PC-3 (cell line): ENCODE measurements at regions not wholly inside any gene's neighbourhood (a gene's known extent, or its start where the extent isn't known, plus 50 kb on each side); places are given as distances from the start of the nearest gene placed in this dataset.

Experiments used
- ATAC-seq: fragments of 200-7000 bp; cut with Tn5 transposase; 2 replicates; pipeline ENCODE4 v1.9.1; 2020; ENCODE audit warnings: mild to moderate bottlenecking, moderate library complexity
- BruUV-seq: library from RNA; stranded (reverse); fragments of 400-500 nt; replicated peaks from 2 replicates; lab custom pipeline; 2021; lab: Mats Ljungman, UMichigan
- CTCF ChIA-PET: fragments of 300-600 bp; sonication (Branson Sonifier 250); formaldehyde crosslinking; loops from one replicate; lab custom pipeline; 2022; ENCODE audit warnings: antibody characterized with exemption; lab: Charles Lee
- POLR2A ChIA-PET: fragments of 300-600 bp; sonication (Branson Sonifier 250); formaldehyde crosslinking; loops from one replicate; lab custom pipeline; 2022; ENCODE audit warnings: antibody characterized with exemption; ENCODE audit not compliant: unreplicated experiment; lab: Charles Lee
- DNase-seq: peaks from one replicate; pipeline ENCODE4 v3.0.0-alpha.2; 2015
- H2AFZ ChIP-seq: fragments of 300-600 bp; sonication (generic); 2 replicates; pipeline ENCODE4 v1.6.0; 2016; ENCODE audit warnings: antibody characterized with exemption, low read length
- H3F3A ChIP-seq: fragments of 300-600 bp; sonication (generic); one replicate; pipeline ENCODE4 v1.6.0; 2017; ENCODE audit warnings: antibody characterized with exemption, low read length, control low read depth, mild to moderate bottlenecking; ENCODE audit not compliant: unreplicated experiment
- H3K27ac ChIP-seq: fragments of 300-600 bp; sonication (generic); 2 replicates; pipeline ENCODE4 v1.5.1; 2016; ENCODE audit warnings: mild to moderate bottlenecking, low read length
- H3K27me3 ChIP-seq: fragments of 300-600 bp; sonication (generic); 2 replicates; pipeline ENCODE4 v1.6.1; 2016; ENCODE audit warnings: low read length, mixed read lengths
- H3K36me3 ChIP-seq: fragments of 300-600 bp; sonication (generic); 2 replicates; pipeline ENCODE4 v1.6.1; 2016; ENCODE audit warnings: low read depth, mixed run types, low read length, mixed read lengths
- H3K4me1 ChIP-seq: fragments of 300-600 bp; sonication (generic); 2 replicates; pipeline ENCODE4 v1.5.1; 2016; ENCODE audit warnings: low read length; ENCODE audit not compliant: insufficient read depth
- H3K4me2 ChIP-seq: fragments of 300-600 bp; sonication (generic); 2 replicates; pipeline ENCODE4 v1.6.0; 2016; ENCODE audit warnings: low read length
- H3K4me3 ChIP-seq: fragments of 300-600 bp; sonication (generic); 2 replicates; pipeline ENCODE4 v1.5.1; 2016; ENCODE audit warnings: mild to moderate bottlenecking, low read length, mixed read lengths
- H3K79me2 ChIP-seq: fragments of 300-600 bp; sonication (generic); 2 replicates; pipeline ENCODE4 v1.6.1; 2017; ENCODE audit warnings: low read length, mixed read lengths
- H3K9ac ChIP-seq: fragments of 300-600 bp; sonication (generic); 2 replicates; pipeline ENCODE4 v1.6.0; 2016; ENCODE audit warnings: mild to moderate bottlenecking, low read length
- H3K9me2 ChIP-seq: fragments of 300-600 bp; sonication (generic); replicated peaks from 2 replicates; pipeline ENCODE4 v1.6.1; 2016; ENCODE audit warnings: mixed run types, low read length, mixed read lengths
- H3K9me3 ChIP-seq: fragments of 300-600 bp; sonication (generic); 2 replicates; pipeline ENCODE4 v1.6.1; 2016; ENCODE audit warnings: low read length, mixed read lengths
- H4K20me1 ChIP-seq: fragments of 300-600 bp; sonication (generic); 2 replicates; pipeline ENCODE4 v1.6.1; 2016; ENCODE audit warnings: low read length, mixed read lengths
- CTCF ChIP-seq: fragments of 300-600 bp; sonication (generic); conservative IDR thresholded peaks from 2 replicates; pipeline ENCODE4 v1.5.1; 2017; ENCODE audit warnings: antibody characterized with exemption, low read depth, mild to moderate bottlenecking, low read length
- EZH2 ChIP-seq: fragments of 300-600 bp; sonication (generic); IDR thresholded peaks from one replicate; pipeline ENCODE4 v1.6.1; 2017; ENCODE audit warnings: antibody characterized with exemption, mild to moderate bottlenecking, low read length; ENCODE audit not compliant: unreplicated experiment
- EZH2phosphoT487 ChIP-seq: fragments of 300-600 bp; sonication (generic); IDR thresholded peaks from 2 replicates; pipeline ENCODE4 v1.6.1; 2018; ENCODE audit warnings: mild to moderate bottlenecking, antibody characterized with exemption, low read length, borderline replicate concordance
- intact Hi-C: fragments of 100-400 bp; cut with micrococcal nuclease; formaldehyde crosslinking; loops from 2 replicates; pipeline ENCODE4 v1.9.0; 2023

GRCh38 chr3:152586974-152587373 lies 248.0 kb upstream of the P2RY1 start:
- no peaks in the 10 kb centered on the region for H3K9me3 ChIP-seq
- no peak overlapping the region for H2AFZ ChIP-seq
- no peak overlapping the region for H3K4me2 ChIP-seq
- ChIA-PET POLR2A (no interaction called here), CTCF (no interaction called here)
- intact Hi-C loops: no loop called here
- ATAC-seq (no peak), DNase-seq (no peak)
- no peaks in the 10 kb centered on the region for H3K36me3 ChIP-seq
- H3K9ac ChIP-seq: no peak overlapping the region
- TF ChIP-seq EZH2 (no peak), CTCF (no peak), EZH2phosphoT487 (no peak)
- no peaks in the 10 kb centered on the region for H3K79me2 ChIP-seq
- H3K27me3 ChIP-seq: peaks cover 22% of the 10 kb centered on the region
- no peaks in the 10 kb centered on the region for H3K9me2 ChIP-seq
- no peak overlapping the region for H3K27ac ChIP-seq
- H3K4me1 ChIP-seq: no peaks in the 10 kb centered on the region
- BruUV-seq: no TSS peak
- H3F3A ChIP-seq: no peaks in the 10 kb centered on the region
- no peaks in the 10 kb centered on the region for H4K20me1 ChIP-seq
- H3K4me3 ChIP-seq: no peak overlapping the region

- no peak overlapping the region for H3K27ac ChIP-seq
- H3K27me3 ChIP-seq: peaks cover 21% of the 10 kb centered on the region; the same call in 1 of the 2 replicates
- no peak overlapping the region for H3K4me3 ChIP-seq
- H3K9me2 ChIP-seq: no peaks in the 10 kb centered on the region
- no peaks in the 10 kb centered on the region for H3F3A ChIP-seq
- H3K4me1 ChIP-seq: no peaks in the 10 kb centered on the region
- CTCF ChIA-PET: no interaction called here
- H3K4me2 ChIP-seq: no peak overlapping the region
- H3K9me3 ChIP-seq: no peaks in the 10 kb centered on the region
- POLR2A ChIA-PET: no interaction called here
- H4K20me1 ChIP-seq: no peaks in the 10 kb centered on the region
- no peaks in the 10 kb centered on the region for H3K79me2 ChIP-seq
- BruUV-seq: no TSS peak
- no peak for TF ChIP-seq CTCF
- TF ChIP-seq EZH2: no peak
- no peak for TF ChIP-seq EZH2phosphoT487
- no peak for DNase-seq
- ATAC-seq: no peak
- intact Hi-C loops: no loop called here
- H3K36me3 ChIP-seq: no peaks in the 10 kb centered on the region
- no peak overlapping the region for H2AFZ ChIP-seq
- no peak overlapping the region for H3K9ac ChIP-seq
Measured at GRCh38 chr3:152587861-152588260, 247.1 kb upstream of the P2RY1 start.

GRCh38 chr3:152589644-152590043 lies 245.3 kb upstream of the P2RY1 start:
- Histone ChIP-seq H3K79me2 (no peaks in the 10 kb centered on the region), H3K9ac (no peak overlapping the region), H3K4me1 (no peaks in the 10 kb centered on the region), H3K27ac (no peak overlapping the region), H3K36me3 (no peaks in the 10 kb centered on the region), H3K9me2 (no peaks in the 10 kb centered on the region), H3F3A (no peaks in the 10 kb centered on the region), H2AFZ (0 out of 2 replicates have a peak overlapping the region, but pooled peaks have one; percentile 21), H4K20me1 (no peaks in the 10 kb centered on the region), H3K4me2 (no peak overlapping the region), H3K9me3 (no peaks in the 10 kb centered on the region), H3K27me3 (peaks cover 22% of the 10 kb centered on the region), H3K4me3 (no peak overlapping the region)
- TF ChIP-seq EZH2phosphoT487 (no peak), EZH2 (no peak), CTCF (no peak)
- CTCF ChIA-PET: no interaction called here
- no peak for ATAC-seq
- POLR2A ChIA-PET: no interaction called here
- no peak for DNase-seq
- intact Hi-C loops: no loop called here
- no TSS peak for BruUV-seq
